ENCODE measurements at regions not wholly inside any gene's neighbourhood (a gene's known extent, or its start where the extent isn't known, plus 50 kb on each side); places are given as distances from the start of the nearest gene placed in this dataset.

DNA sequence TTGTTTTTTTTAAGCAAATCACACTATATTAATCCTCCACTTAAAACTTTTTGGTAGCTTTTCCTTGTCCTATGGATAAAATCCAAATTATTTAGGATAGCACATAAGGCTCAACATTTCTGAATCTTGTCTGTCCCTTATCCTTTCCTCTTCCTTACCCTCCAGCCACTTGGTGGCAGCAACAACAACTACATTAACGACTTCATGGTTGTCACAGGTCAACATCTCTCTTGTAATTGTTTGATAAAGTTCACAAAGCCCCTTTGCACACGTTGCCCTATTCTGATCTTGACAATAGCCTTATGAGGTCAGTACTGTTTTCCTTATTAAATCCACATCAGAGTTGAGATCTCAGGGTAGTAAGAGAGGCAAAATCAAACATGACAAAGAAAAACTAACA, 269.0 kb upstream of the PABPC4L start:
- ChIA-PET CTCF (no interaction called here), POLR2A (ENCODE audit: unreplicated experiment) (no interaction called here)
- ATAC-seq (no peak), DNase-seq (peak; percentile 34)
- BruUV-seq (replicated peaks) = no TSS peak
- no peaks in the 10 kb centered on the region for H3F3A ChIP-seq (ENCODE audit: low read length, unreplicated experiment)
- H3K4me2 ChIP-seq (ENCODE audit: low read length) = no peak overlapping the region
- intact Hi-C loops (cut with micrococcal nuclease) = loop anchor here (2.0 to 10.0 kb wide), 2 partner anchors 306 to 434 kb away; no protein-coding TSS in a partner anchor
- TF ChIP-seq EZH2 (IDR thresholded peaks at IDR 0.05; ENCODE audit: low read length, unreplicated experiment) = no peak
- no peak for TF ChIP-seq EZH2phosphoT487 (IDR thresholded peaks at IDR 0.05; ENCODE audit: borderline replicate concordance, low read length)
- peak; percentile 56 for TF ChIP-seq CTCF (conservative IDR thresholded peaks at IDR 0.05; ENCODE audit: low read depth, low read length)
- H2AFZ ChIP-seq (ENCODE audit: low read length) = 0 out of 2 replicates have a peak overlapping the region, but pooled peaks have one; percentile 32
- no peaks in the 10 kb centered on the region for H3K4me1 ChIP-seq (ENCODE audit: insufficient read depth, low read length)
- H4K20me1 ChIP-seq (ENCODE audit: low read length) = no peaks in the 10 kb centered on the region
- H3K27me3 ChIP-seq (ENCODE audit: low read length) = no peaks in the 10 kb centered on the region
- H3K9me2 ChIP-seq (replicated peaks; ENCODE audit: low read length) = no peaks in the 10 kb centered on the region
- H3K79me2 ChIP-seq (ENCODE audit: low read length) = no peaks in the 10 kb centered on the region
- H3K4me3 ChIP-seq (ENCODE audit: low read length) = no peak overlapping the region
- H3K27ac ChIP-seq (ENCODE audit: low read length) = no peak overlapping the region
- no peak overlapping the region for H3K9ac ChIP-seq (ENCODE audit: low read length)
- H3K36me3 ChIP-seq (ENCODE audit: low read depth, low read length) = no peaks in the 10 kb centered on the region
- H3K9me3 ChIP-seq (ENCODE audit: low read length) = no peaks in the 10 kb centered on the region

DNA sequence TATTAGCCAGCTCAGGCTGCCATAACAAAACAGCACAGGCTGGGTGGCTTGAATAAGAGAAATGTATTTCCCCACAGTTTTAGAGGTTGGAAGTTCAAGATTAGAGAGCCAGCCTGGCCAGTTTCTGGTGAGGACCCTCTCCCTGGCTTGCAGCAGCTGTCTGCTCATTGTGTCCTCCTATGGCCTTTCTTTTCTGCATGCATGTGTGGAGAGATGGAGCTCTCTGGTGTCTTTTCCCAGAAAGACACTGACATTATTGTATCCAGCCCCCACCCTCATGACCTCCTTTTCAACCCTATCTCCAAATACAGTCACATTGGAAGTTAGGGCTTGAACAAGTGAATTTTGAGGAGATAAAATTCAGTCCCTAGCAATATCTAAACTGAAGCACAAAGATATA, 263.8 kb upstream of the PABPC4L start:
- no peaks in the 10 kb centered on the region for H3K27me3 ChIP-seq (ENCODE audit: low read length)
- BruUV-seq (replicated peaks) = no TSS peak
- H3K9ac ChIP-seq (ENCODE audit: low read length) = no peak overlapping the region
- POLR2A ChIA-PET (ENCODE audit: unreplicated experiment) = no interaction called here
- H3K9me3 ChIP-seq (ENCODE audit: low read length) = no peaks in the 10 kb centered on the region
- no peaks in the 10 kb centered on the region for H4K20me1 ChIP-seq (ENCODE audit: low read length)
- no peak overlapping the region for H2AFZ ChIP-seq (ENCODE audit: low read length)
- H3K36me3 ChIP-seq (ENCODE audit: low read depth, low read length) = no peaks in the 10 kb centered on the region
- TF ChIP-seq EZH2 (IDR thresholded peaks at IDR 0.05; ENCODE audit: low read length, unreplicated experiment) (no peak), CTCF (conservative IDR thresholded peaks at IDR 0.05; ENCODE audit: low read depth, low read length) (no peak), EZH2phosphoT487 (IDR thresholded peaks at IDR 0.05; ENCODE audit: borderline replicate concordance, low read length) (no peak)
- no peak overlapping the region for H3K4me3 ChIP-seq (ENCODE audit: low read length)
- no peaks in the 10 kb centered on the region for H3K9me2 ChIP-seq (replicated peaks; ENCODE audit: low read length)
- no peaks in the 10 kb centered on the region for H3F3A ChIP-seq (ENCODE audit: low read length, unreplicated experiment)
- H3K79me2 ChIP-seq (ENCODE audit: low read length) = no peaks in the 10 kb centered on the region
- H3K27ac ChIP-seq (ENCODE audit: low read length) = no peak overlapping the region
- intact Hi-C loops (cut with micrococcal nuclease) = loop anchor here (10.0 kb wide), 2 partner anchors 261 to 1321 kb away; partner anchors contain the start of genes PABPC4L and PCDH10
- H3K4me1 ChIP-seq (ENCODE audit: insufficient read depth, low read length) = no peaks in the 10 kb centered on the region
- DNase-seq (no peak), ATAC-seq (no peak)
- H3K4me2 ChIP-seq (ENCODE audit: low read length) = no peak overlapping the region
- CTCF ChIA-PET = no interaction called here

GRCh38 chr4:134463771-134464170, 262.2 kb upstream of the PABPC4L start:
- Histone ChIP-seq H3K4me2 (ENCODE audit: low read length) (no peak overlapping the region), H3K27me3 (ENCODE audit: low read length) (no peaks in the 10 kb centered on the region), H3F3A (ENCODE audit: low read length, unreplicated experiment) (no peaks in the 10 kb centered on the region), H3K27ac (ENCODE audit: low read length) (no peak overlapping the region), H3K9ac (ENCODE audit: low read length) (no peak overlapping the region), H3K9me2 (replicated peaks; ENCODE audit: low read length) (no peaks in the 10 kb centered on the region), H3K36me3 (ENCODE audit: low read depth, low read length) (no peaks in the 10 kb centered on the region), H2AFZ (ENCODE audit: low read length) (no peak overlapping the region), H3K4me3 (ENCODE audit: low read length) (no peak overlapping the region), H3K9me3 (ENCODE audit: low read length) (no peaks in the 10 kb centered on the region), H4K20me1 (ENCODE audit: low read length) (no peaks in the 10 kb centered on the region), H3K4me1 (ENCODE audit: insufficient read depth, low read length) (no peaks in the 10 kb centered on the region), H3K79me2 (ENCODE audit: low read length) (no peaks in the 10 kb centered on the region)
- TF ChIP-seq EZH2phosphoT487 (IDR thresholded peaks at IDR 0.05; ENCODE audit: borderline replicate concordance, low read length) (no peak), EZH2 (IDR thresholded peaks at IDR 0.05; ENCODE audit: low read length, unreplicated experiment) (no peak), CTCF (conservative IDR thresholded peaks at IDR 0.05; ENCODE audit: low read depth, low read length) (no peak)
- ChIA-PET POLR2A (ENCODE audit: unreplicated experiment) (no interaction called here), CTCF (no interaction called here)
- DNase-seq (no peak), ATAC-seq (no peak)
- BruUV-seq (replicated peaks) = no TSS peak
- intact Hi-C loops (cut with micrococcal nuclease) = loop anchor here (10.0 kb wide), 2 partner anchors 259 to 1319 kb away; partner anchors contain the start of genes PABPC4L and PCDH10

Measured in PC-3 (cell line).